GM12864 (cell line): ENCODE measurements at regions not wholly inside any gene's neighbourhood (a gene's known extent, or its start where the extent isn't known, plus 50 kb on each side); places are given as distances from the start of the nearest gene placed in this dataset.

ENCODE experiments used
- DNase-seq: peaks from one replicate; pipeline ENCODE4 v3.0.0-alpha.2; 2011; ENCODE audit warnings: low read depth
- H3K4me3 ChIP-seq: 2 replicates; pipeline ENCODE4 v1.5.1; 2011; ENCODE audit warnings: mild to moderate bottlenecking, low read depth, low read length, control low read depth
- TF ChIP-seq, protein P1 (sequence below): IDR thresholded peaks from 2 replicates; pipeline ENCODE4 v1.5.1; 2011; ENCODE audit warnings: low read depth, mild to moderate bottlenecking, moderate library complexity, low read length, control low read depth, inconsistent platforms; ENCODE audit errors: missing control alignments

DNA sequence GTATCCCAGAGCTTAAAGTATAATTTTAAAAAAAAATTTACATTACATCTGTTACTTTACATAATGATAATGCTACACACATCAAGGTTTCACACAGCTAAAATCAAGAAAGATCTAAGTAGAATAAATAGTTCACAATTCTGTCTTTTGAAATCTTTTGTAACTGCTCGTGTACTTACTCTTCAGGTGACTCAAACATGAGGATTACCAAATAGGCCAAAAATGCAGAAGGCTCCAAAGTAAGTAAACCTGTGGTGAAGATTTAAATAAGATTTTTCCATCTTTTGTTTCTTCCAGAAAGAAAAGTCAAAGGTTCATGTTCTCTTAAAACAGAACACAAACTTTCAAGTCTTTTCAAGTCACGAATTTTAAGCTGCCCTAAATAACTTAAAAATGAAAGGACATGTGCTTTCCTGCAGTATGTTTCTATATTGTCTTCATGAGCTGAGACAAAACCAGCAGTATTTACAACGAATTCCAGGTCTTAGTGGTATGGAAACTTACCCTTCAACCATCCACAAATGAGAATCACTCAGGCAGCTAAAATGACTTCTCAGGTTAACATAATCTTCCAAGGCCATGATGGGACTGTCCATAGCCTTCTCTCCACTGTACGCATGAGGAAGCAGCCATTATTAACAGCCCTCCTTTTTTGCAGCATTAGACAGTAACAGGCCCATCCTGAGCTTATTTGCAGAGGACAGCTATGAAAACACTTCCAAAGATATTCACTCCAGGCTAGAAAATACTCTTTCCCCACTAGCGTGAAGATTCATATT lies 172.8 kb upstream of the EDNRA start:
- no peak overlapping the region for H3K4me3 ChIP-seq
- TF ChIP-seq, protein P1, sequence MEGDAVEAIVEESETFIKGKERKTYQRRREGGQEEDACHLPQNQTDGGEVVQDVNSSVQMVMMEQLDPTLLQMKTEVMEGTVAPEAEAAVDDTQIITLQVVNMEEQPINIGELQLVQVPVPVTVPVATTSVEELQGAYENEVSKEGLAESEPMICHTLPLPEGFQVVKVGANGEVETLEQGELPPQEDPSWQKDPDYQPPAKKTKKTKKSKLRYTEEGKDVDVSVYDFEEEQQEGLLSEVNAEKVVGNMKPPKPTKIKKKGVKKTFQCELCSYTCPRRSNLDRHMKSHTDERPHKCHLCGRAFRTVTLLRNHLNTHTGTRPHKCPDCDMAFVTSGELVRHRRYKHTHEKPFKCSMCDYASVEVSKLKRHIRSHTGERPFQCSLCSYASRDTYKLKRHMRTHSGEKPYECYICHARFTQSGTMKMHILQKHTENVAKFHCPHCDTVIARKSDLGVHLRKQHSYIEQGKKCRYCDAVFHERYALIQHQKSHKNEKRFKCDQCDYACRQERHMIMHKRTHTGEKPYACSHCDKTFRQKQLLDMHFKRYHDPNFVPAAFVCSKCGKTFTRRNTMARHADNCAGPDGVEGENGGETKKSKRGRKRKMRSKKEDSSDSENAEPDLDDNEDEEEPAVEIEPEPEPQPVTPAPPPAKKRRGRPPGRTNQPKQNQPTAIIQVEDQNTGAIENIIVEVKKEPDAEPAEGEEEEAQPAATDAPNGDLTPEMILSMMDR = no peak
- DNase-seq = no peak

DNA sequence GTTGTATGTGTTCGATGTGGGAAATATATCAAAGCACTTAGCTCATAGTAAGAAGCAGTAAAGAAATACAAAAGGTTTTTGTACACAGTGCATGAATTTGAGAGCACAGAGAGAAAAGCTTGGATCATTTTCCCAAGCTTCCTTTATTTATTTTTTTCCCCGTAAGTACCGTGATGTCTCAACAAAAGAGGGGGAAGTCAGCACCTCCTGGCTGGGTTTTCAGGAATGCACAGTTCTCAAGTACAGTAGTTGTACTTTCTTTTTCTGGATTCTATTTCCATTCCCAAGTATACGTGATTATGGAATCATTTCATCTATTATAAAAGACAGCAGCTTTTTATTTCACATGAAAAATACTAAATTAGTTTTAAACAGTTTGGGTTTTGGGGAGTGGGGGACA lies 171.5 kb upstream of the EDNRA start:
- DNase-seq = no peak
- TF ChIP-seq, protein P1 = no peak
- H3K4me3 ChIP-seq = no peak overlapping the region

DNA sequence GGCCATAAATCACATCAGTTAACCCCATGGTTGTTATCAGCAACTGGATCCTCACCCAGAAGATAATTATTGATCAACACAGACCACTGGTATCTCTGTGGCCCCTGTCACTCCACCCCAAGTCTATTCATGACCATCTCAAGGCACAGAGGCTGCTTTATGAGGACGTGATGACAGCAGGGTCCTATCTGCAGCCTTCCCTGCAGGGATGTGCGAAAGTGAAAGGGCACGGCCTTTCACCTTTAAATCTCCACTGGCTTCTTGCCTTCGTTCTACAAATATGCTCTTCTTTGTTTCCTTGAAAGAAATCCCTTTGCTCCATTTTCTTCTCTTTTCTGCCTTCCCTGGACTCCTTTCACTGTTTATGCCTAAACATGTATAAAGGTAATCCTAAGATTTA lies 170.6 kb upstream of the EDNRA start:
- DNase-seq = no peak
- no peak overlapping the region for H3K4me3 ChIP-seq
- TF ChIP-seq, protein P1 = no peak

DNA sequence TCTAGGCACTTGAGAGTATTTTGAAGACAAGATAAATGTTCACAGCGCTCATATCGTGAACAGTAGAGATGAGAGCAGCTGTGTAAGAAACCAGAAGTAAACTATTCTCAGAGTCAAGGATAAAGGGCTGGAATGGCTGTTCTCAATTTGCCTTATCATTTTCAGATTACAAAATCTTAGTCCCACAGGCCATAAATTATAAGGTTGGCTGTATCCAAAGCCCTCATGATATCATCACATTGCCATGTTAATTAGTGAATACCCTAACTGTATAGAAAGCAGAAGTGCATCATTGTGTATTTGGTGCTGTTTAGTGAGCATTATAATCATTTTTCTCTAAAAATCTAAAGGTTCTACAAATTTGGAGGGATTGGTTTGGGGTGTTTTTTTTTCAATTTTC lies 168.9 kb upstream of the EDNRA start:
- TF ChIP-seq, protein P1 = no peak
- no peak for DNase-seq
- no peak overlapping the region for H3K4me3 ChIP-seq

DNA sequence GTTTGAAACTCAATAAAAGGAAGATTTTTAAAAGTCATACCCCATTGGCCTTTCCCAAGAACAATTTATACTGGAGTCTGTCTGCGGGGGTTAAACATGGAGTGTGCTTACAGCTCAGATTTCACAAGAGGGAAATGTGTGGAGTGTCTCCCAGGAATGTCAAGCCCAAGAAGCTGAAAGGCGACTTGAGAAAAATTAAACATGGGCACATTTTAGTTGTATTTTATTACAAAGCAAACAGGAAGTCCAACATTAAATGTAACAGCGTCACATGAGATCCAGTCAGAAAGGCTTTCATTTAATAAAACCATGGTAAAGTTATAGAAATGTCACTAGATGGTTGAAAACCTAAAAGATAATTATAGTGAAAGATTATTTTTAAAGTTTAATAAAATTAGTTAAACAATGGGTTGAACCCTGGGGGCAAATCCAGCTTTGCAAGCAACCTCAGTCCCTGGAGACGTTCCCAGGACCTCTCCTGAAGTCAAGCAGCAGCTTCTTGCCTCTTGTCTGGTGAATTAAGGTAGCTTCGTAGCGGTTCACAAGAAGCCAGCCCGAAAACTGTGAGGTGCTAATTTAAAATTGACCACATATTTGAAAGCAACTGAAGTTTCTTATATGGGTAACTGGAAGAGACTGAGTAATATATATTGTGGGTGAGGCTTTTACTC lies 168.4 kb upstream of the EDNRA start:
- no peak overlapping the region for H3K4me3 ChIP-seq
- no peak for DNase-seq
- TF ChIP-seq, protein P1 = no peak

DNA sequence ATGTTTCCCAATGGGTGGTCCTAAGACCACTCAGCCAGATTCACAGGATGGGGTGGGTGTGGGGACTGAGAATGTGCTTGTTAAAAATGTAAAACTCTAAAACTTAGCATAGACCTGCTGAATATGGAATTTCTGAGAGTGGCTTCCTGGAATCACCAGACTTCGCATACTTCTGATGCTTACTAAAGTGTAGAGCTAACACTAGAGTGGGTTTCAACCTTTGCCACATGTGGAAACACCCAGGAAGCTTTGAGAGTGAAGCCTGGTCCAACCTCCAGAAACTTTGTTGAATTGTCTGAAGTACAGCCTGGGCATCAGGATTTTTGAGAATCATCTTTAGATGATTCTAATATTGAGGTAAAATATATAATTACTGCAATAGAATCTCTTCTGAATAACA lies 167.8 kb upstream of the EDNRA start:
- TF ChIP-seq, protein P1 = no peak
- no peak for DNase-seq
- H3K4me3 ChIP-seq = no peak overlapping the region
